Endodermal cell (in vitro differentiated cells): ENCODE measurements at regions not wholly inside any gene's neighbourhood (a gene's known extent, or its start where the extent isn't known, plus 50 kb on each side); places are given as distances from the start of the nearest gene placed in this dataset.

Experiments used
- DNase-seq: peaks from one replicate; pipeline ENCODE4 v3.0.0-alpha.2; 2017
- H3K27ac ChIP-seq: 2 replicates; pipeline ENCODE4 v1.5.1; 2013; ENCODE audit warnings: mild to moderate bottlenecking, low read depth, low read length, moderate library complexity
- H3K27me3 ChIP-seq: 2 replicates; pipeline ENCODE4 v1.6.1; 2013; ENCODE audit warnings: mild to moderate bottlenecking, low read length, moderate library complexity; ENCODE audit not compliant: insufficient read depth, control insufficient read depth, poor library complexity, severe bottlenecking
- H3K36me3 ChIP-seq: 2 replicates; pipeline ENCODE4 v1.7.0; 2013; ENCODE audit warnings: mild to moderate bottlenecking, low read length, moderate library complexity; ENCODE audit not compliant: control insufficient read depth, insufficient read depth
- H3K4me1 ChIP-seq: one replicate; pipeline ENCODE4 v1.7.0; 2013; ENCODE audit warnings: low read length; ENCODE audit not compliant: control insufficient read depth, insufficient read depth
- H3K4me3 ChIP-seq: 2 replicates; pipeline ENCODE4 v1.5.1; 2013; ENCODE audit warnings: mild to moderate bottlenecking, low read length, moderate library complexity
- H3K9ac ChIP-seq: 2 replicates; pipeline ENCODE4 v1.6.1; 2013; ENCODE audit warnings: mild to moderate bottlenecking, low read length, moderate library complexity; ENCODE audit not compliant: poor library complexity, severe bottlenecking; ENCODE audit errors: extremely low read depth
- H3K9me3 ChIP-seq: 2 replicates; pipeline ENCODE4 v1.6.1; 2013; ENCODE audit warnings: mild to moderate bottlenecking, low read length, moderate library complexity; ENCODE audit not compliant: control insufficient read depth
- H3K27ac Mint-ChIP-seq: 2 replicates; pipeline ENCODE4 v1.8.0; 2020; ENCODE audit warnings: mixed read lengths
- H3K27me3 Mint-ChIP-seq: 2 replicates; pipeline ENCODE4 v1.8.0; 2021; ENCODE audit warnings: mild to moderate bottlenecking, mixed read lengths; ENCODE audit not compliant: insufficient read depth
- H3K36me3 Mint-ChIP-seq: 2 replicates; pipeline ENCODE4 v1.8.0; 2020; ENCODE audit warnings: low read depth, mixed read lengths
- H3K4me1 Mint-ChIP-seq: 2 replicates; pipeline ENCODE4 v1.8.0; 2020; ENCODE audit warnings: mixed read lengths
- H3K4me3 Mint-ChIP-seq: 2 replicates; pipeline ENCODE4 v1.8.0; 2020; ENCODE audit warnings: mild to moderate bottlenecking, moderate library complexity, mixed read lengths
- H3K9me3 Mint-ChIP-seq: 2 replicates; pipeline ENCODE4 v1.8.0; 2020; ENCODE audit warnings: mild to moderate bottlenecking, mixed read lengths
- WGBS, 2 experiments: methylation state at CpG; one replicate each; pipeline versions ENCODE4 v1.1.5 to v1.1.7; 2013; ENCODE audit warnings: missing lambda C conversion rate in 2 of 2, mixed read lengths in 1 of 2; ENCODE audit not compliant: insufficient coverage in 1 of 2, insufficient read length in 1 of 2; 5-methylcytosine and 5-hydroxymethylcytosine counted together
- TF ChIP-seq, protein P1 (sequence below): fragments of 200-600 bp; sonication (generic); conservative IDR thresholded peaks from 2 replicates; pipeline ENCODE4 v1.5.0; 2021; ENCODE audit warnings: antibody characterized with exemption, mild to moderate bottlenecking

DNA sequence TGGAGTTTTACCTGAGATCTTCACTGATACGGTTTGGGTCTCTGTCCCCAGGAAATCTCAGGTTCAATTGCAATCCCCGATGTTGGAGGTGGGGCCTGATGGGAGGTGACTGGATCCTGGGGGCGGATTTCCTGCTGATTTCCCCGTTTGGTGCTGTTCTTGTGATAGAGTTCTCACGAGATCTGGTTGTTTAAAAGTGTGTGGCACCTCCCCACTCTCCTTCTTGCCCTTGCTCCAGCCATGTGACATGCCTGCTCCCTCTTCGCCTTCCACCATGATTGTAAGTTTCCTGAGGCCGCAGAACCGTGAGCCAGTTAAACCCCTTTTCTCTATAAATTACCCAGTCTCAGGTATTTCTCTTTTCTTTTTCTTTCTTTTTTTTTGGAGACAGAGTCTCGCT, 126.4 kb upstream of the SLC45A1 start:
- Mint-ChIP-seq H3K36me3 (no peaks in the 10 kb centered on the region), H3K4me1 (peaks cover 7% of the 10 kb centered on the region), H3K27me3 (no peaks in the 10 kb centered on the region), H3K4me3 (no peak overlapping the region), H3K9me3 (no peaks in the 10 kb centered on the region), H3K27ac (peak overlapping the region; percentile 22)
- Histone ChIP-seq H3K27me3 (no peaks in the 10 kb centered on the region), H3K36me3 (no peaks in the 10 kb centered on the region), H3K9me3 (no peaks in the 10 kb centered on the region), H3K4me1 (no peaks in the 10 kb centered on the region), H3K27ac (no peak overlapping the region), H3K9ac (no peak overlapping the region), H3K4me3 (no peak overlapping the region)
- no peak for DNase-seq
- 88 to 94% methylated on average over 6 to 9 of the region's 9 CpGs for WGBS, 2 experiments
- TF ChIP-seq, protein P1, sequence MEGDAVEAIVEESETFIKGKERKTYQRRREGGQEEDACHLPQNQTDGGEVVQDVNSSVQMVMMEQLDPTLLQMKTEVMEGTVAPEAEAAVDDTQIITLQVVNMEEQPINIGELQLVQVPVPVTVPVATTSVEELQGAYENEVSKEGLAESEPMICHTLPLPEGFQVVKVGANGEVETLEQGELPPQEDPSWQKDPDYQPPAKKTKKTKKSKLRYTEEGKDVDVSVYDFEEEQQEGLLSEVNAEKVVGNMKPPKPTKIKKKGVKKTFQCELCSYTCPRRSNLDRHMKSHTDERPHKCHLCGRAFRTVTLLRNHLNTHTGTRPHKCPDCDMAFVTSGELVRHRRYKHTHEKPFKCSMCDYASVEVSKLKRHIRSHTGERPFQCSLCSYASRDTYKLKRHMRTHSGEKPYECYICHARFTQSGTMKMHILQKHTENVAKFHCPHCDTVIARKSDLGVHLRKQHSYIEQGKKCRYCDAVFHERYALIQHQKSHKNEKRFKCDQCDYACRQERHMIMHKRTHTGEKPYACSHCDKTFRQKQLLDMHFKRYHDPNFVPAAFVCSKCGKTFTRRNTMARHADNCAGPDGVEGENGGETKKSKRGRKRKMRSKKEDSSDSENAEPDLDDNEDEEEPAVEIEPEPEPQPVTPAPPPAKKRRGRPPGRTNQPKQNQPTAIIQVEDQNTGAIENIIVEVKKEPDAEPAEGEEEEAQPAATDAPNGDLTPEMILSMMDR, result no peak

DNA sequence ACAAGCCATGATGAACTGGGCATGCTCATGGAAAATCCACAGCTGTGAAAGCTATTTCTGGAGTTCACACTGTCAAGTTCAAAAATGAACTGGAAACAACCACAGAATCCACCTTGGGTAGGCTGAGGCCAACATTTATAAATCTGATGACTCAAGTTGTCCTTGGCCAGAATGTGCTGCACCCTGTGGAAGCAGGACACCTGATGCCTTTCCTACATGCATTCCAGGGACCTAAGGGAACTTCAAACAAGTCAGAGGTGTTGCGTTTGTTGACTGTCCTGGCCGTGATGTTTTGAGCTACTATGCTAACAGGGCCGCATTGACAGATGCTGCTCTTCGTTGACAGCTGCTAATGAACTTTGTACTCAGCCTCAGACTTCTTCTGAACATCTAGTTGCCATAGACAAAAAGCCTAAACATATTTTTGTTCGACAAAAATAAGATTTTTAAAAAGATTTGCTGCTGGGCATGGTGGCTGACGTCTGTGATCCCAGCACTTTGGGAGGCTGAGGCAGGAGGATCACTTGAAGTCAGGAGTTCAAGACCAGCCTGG, 127.9 kb upstream of the SLC45A1 start:
- H3K4me1 Mint-ChIP-seq, result peaks cover 7% of the 10 kb centered on the region
- 94% methylated on average over 6 of the region's 6 CpGs for WGBS, 2 experiments
- H3K27ac ChIP-seq, result no peak overlapping the region
- DNase-seq, result no peak
- H3K27me3 ChIP-seq, result no peaks in the 10 kb centered on the region
- H3K9ac ChIP-seq, result no peak overlapping the region
- H3K27ac Mint-ChIP-seq, result no peak overlapping the region
- H3K4me3 Mint-ChIP-seq, result no peak overlapping the region
- H3K36me3 ChIP-seq, result no peaks in the 10 kb centered on the region
- TF ChIP-seq, protein P1, result no peak
- no peaks in the 10 kb centered on the region for H3K27me3 Mint-ChIP-seq
- H3K4me3 ChIP-seq, result no peak overlapping the region
- H3K36me3 Mint-ChIP-seq, result no peaks in the 10 kb centered on the region
- H3K4me1 ChIP-seq, result no peaks in the 10 kb centered on the region
- H3K9me3 ChIP-seq, result no peaks in the 10 kb centered on the region
- H3K9me3 Mint-ChIP-seq, result no peaks in the 10 kb centered on the region

DNA sequence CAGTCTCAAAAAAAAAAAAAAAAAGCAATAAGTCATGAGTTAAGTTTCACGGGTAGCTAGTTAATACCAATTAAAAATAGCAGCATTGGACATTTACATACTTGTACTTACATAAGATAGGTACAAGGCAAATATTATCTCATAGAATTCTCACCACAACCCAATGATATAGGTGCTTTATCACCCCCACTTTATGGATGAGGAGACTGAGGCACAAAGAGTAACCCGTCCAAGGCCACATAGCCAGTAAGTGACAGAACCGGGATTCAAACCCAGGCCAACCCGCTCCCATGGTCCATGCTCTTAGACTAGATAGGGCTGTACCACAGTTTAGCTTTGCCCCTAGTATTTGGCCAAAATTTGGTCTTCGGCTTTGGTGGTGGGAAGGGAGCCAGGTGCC, 132.5 kb upstream of the SLC45A1 start:
- no peak overlapping the region for H3K4me3 Mint-ChIP-seq
- H3K27ac ChIP-seq, result no peak overlapping the region
- no peak for DNase-seq

More for the DNA sequence above, 132.5 kb upstream of the SLC45A1 start:
- no peak overlapping the region for H3K27ac Mint-ChIP-seq
- H3K27me3 Mint-ChIP-seq, result no peaks in the 10 kb centered on the region
- Histone ChIP-seq H3K9me3 (peaks cover under 1% of the 10 kb centered on the region), H3K4me3 (no peak overlapping the region), H3K36me3 (no peaks in the 10 kb centered on the region), H3K4me1 (peaks cover 9% of the 10 kb centered on the region), H3K27me3 (no peaks in the 10 kb centered on the region), H3K9ac (no peak overlapping the region)
- peaks cover 11% of the 10 kb centered on the region for H3K4me1 Mint-ChIP-seq
- TF ChIP-seq, protein P1, result no peak
- WGBS, 2 experiments, result 94 to 97% methylated on average over 4 to 5 of the region's 5 CpGs
- H3K36me3 Mint-ChIP-seq, result no peaks in the 10 kb centered on the region
- H3K9me3 Mint-ChIP-seq, result no peaks in the 10 kb centered on the region
